Neural progenitor cell (in vitro differentiated cells): ENCODE measurements at regions not wholly inside any gene's neighbourhood (a gene's known extent, or its start where the extent isn't known, plus 50 kb on each side); places are given as distances from the start of the nearest gene placed in this dataset.

Experiments
- CTCF ChIP-seq: fragments of 200-600 bp; sonication (generic); IDR thresholded peaks from 2 replicates; pipeline ENCODE4 v1.5.1; 2017; ENCODE audit warnings: antibody characterized with exemption, mild to moderate bottlenecking
- EZH2phosphoT487 ChIP-seq: fragments of 200-600 bp; sonication (generic); IDR thresholded peaks from 2 replicates; pipeline ENCODE4 v1.6.1; 2017; ENCODE audit warnings: antibody characterized with exemption

GRCh38 chr12:45504316-45505010 lies 225.0 kb upstream of the ARID2 start:
- TF ChIP-seq EZH2phosphoT487 (no peak), CTCF (no peak)
